ENCODE measurements at regions not wholly inside any gene's neighbourhood (a gene's known extent, or its start where the extent isn't known, plus 50 kb on each side); places are given as distances from the start of the nearest gene placed in this dataset.

GRCh38 chrX:97740886-97741285 lies 857.2 kb downstream of the RPA4 start:
- no peak for TF ChIP-seq BHLHE40 (IDR thresholded peaks at IDR 0.05; ENCODE audit: low read depth, low read length)
- no peak for TF ChIP-seq CTCF (conservative IDR thresholded peaks at IDR 0.05; ENCODE audit: low read depth, low read length)
- no peak for TF ChIP-seq RAD21 (IDR thresholded peaks at IDR 0.05; ENCODE audit: low read length)
- no peak for TF ChIP-seq MAFK (IDR thresholded peaks at IDR 0.05; ENCODE audit: low read depth, low read length)
- no peak for TF ChIP-seq RCOR1 (IDR thresholded peaks at IDR 0.05; ENCODE audit: insufficient replicate concordance, low read length)
- TF ChIP-seq POLR2A (IDR thresholded peaks at IDR 0.05; ENCODE audit: low read depth, low read length): no peak
- no peak for TF ChIP-seq USF2 (IDR thresholded peaks at IDR 0.05; ENCODE audit: low read depth, low read length)
- TF ChIP-seq CEBPB (IDR thresholded peaks at IDR 0.05; ENCODE audit: low read depth, low read length): no peak
- no peak for TF ChIP-seq RFX5 (IDR thresholded peaks at IDR 0.05; ENCODE audit: low read depth, low read length)
